A673 (cell line): ENCODE measurements at regions not wholly inside any gene's neighbourhood (a gene's known extent, or its start where the extent isn't known, plus 50 kb on each side); places are given as distances from the start of the nearest gene placed in this dataset.

Experiments used
- CTCF ChIP-seq: fragments of 300-800, 200-600 bp; sonication (generic); conservative IDR thresholded peaks from 2 replicates; pipeline ENCODE4 v1.5.1; 2017; ENCODE audit warnings: low read depth, mild to moderate bottlenecking, antibody characterized with exemption, low read length, moderate library complexity, mixed read lengths
- EZH2 ChIP-seq: fragments of 200-600 bp; sonication (generic); IDR thresholded peaks from 2 replicates; pipeline ENCODE4 v1.6.1; 2017; ENCODE audit warnings: borderline replicate concordance, low read depth, mild to moderate bottlenecking, mixed read lengths, antibody characterized with exemption, low read length; ENCODE audit not compliant: poor library complexity, severe bottlenecking

DNA sequence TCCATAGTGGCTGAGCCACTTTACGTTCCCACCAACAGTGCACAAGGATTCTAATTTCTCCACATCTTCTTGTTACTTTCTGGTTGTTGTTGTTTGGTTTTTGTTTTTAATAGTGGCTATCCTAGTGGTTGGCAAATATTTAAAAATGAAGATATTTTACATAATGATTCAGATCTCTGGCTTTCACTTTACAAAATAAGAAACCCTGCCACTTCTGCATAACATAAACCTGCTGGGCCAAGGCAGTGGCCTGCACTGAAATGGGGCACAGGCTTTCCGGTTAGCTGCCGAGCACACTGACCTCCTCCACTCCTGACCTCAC, 320.4 kb downstream of the RPS6KC1 start:
- TF ChIP-seq EZH2 (no peak), CTCF (no peak)
